Endothelial cell of umbilical vein (primary cell): ENCODE measurements at regions not wholly inside any gene's neighbourhood (a gene's known extent, or its start where the extent isn't known, plus 50 kb on each side); places are given as distances from the start of the nearest gene placed in this dataset.

Experiments used
- JUN ChIP-seq: IDR thresholded peaks from 2 replicates; pipeline ENCODE4 v1.6.1; 2011; ENCODE audit warnings: borderline replicate concordance, low read depth; ENCODE audit not compliant: insufficient read length, insufficient read depth
- MYC ChIP-seq: IDR thresholded peaks from one replicate; pipeline ENCODE4 v1.6.1; 2011; ENCODE audit warnings: mild to moderate bottlenecking, low read depth, low read length
- POLR2A ChIP-seq: IDR thresholded peaks from 2 replicates; pipeline ENCODE4 v1.6.1; 2012; ENCODE audit warnings: low read depth, mild to moderate bottlenecking, control low read depth, low read length
- POLR2AphosphoS5 ChIP-seq: IDR thresholded peaks from 2 replicates; pipeline ENCODE4 v1.6.1; 2012; ENCODE audit warnings: low read depth, mild to moderate bottlenecking, control low read depth, low read length, moderate library complexity; ENCODE audit not compliant: insufficient read depth
- TF ChIP-seq, protein P1 (sequence below), 2 donors: IDR thresholded peaks; 1 replicate in 1 of 2; 2 replicates in 1 of 2; pipeline ENCODE4 v1.5.1; 2011; ENCODE audit warnings: low read length in 2 of 2, mild to moderate bottlenecking in 2 of 2, moderate library complexity in 2 of 2, control low read depth in 1 of 2, inconsistent platforms in 1 of 2, low read depth in 1 of 2; ENCODE audit not compliant: insufficient read depth in 1 of 2; ENCODE audit errors: extremely low read depth in 1 of 2

DNA sequence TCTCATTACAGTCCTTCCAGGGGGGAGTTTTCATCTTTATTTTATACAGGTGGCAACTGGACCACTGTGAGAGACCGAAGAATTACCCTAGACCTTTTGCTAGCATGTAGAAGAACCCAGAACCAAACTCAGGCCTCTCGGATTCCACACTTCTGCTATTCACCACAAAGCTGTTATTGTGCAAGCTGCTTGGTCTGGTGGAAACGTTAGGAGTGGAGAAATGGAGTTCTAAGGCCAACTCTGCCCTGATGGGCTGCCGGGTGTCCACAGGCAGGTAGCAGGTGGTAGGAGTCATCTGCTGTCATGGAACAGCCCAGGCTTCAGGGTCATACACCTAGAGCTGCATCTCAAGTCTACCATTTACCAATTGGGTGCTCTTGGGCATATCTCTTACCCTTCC lies 218.8 kb downstream of the BCL11A start:
- TF ChIP-seq, protein P1, sequence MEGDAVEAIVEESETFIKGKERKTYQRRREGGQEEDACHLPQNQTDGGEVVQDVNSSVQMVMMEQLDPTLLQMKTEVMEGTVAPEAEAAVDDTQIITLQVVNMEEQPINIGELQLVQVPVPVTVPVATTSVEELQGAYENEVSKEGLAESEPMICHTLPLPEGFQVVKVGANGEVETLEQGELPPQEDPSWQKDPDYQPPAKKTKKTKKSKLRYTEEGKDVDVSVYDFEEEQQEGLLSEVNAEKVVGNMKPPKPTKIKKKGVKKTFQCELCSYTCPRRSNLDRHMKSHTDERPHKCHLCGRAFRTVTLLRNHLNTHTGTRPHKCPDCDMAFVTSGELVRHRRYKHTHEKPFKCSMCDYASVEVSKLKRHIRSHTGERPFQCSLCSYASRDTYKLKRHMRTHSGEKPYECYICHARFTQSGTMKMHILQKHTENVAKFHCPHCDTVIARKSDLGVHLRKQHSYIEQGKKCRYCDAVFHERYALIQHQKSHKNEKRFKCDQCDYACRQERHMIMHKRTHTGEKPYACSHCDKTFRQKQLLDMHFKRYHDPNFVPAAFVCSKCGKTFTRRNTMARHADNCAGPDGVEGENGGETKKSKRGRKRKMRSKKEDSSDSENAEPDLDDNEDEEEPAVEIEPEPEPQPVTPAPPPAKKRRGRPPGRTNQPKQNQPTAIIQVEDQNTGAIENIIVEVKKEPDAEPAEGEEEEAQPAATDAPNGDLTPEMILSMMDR (IDR thresholded peaks at IDR 0.05; ENCODE audit: extremely low read depth in 1 of 2, insufficient read depth in 1 of 2, low read depth in 1 of 2, low read length in 2 of 2) = no peak
- TF ChIP-seq POLR2AphosphoS5 (no peak), MYC (no peak), JUN (no peak), POLR2A (no peak)
